GM19395 (cell line): ENCODE measurements at regions not wholly inside any gene's neighbourhood (a gene's known extent, or its start where the extent isn't known, plus 50 kb on each side); places are given as distances from the start of the nearest gene placed in this dataset.
"Not testable (repeated sequence)": the region's sequence is repeated elsewhere in the genome, so short reads cannot be mapped to it uniquely, and the experiment has no call there.

Experiments used
- ATAC-seq: cut with Tn5 transposase; IDR thresholded peaks from one replicate; pipeline ENCODE4 v1.9.1; 2021; ENCODE audit warnings: mild to moderate bottlenecking, moderate library complexity; ENCODE audit not compliant: unreplicated experiment

GRCh38 chr4:107470173-107470572 is 249.9 kb downstream of the PAPSS1 start:
- ATAC-seq, result no peak

GRCh38 chr4:107468812-107469211 is 251.2 kb downstream of the PAPSS1 start:
- ATAC-seq, result no peak

- ATAC-seq, result no peak
Observed at GRCh38 chr4:107468156-107468555, 251.9 kb downstream of the PAPSS1 start.

- ATAC-seq, result no peak
Observed at GRCh38 chr4:107467461-107467860, 252.6 kb downstream of the PAPSS1 start.

GRCh38 chr4:107458194-107458593 is 261.8 kb downstream of the PAPSS1 start:
- ATAC-seq, result no peak

- no peak for ATAC-seq
Observed at GRCh38 chr4:107453987-107454386, 266.0 kb downstream of the PAPSS1 start.

- ATAC-seq, result no peak
Observed at GRCh38 chr4:107452717-107453630, 267.1 kb downstream of the PAPSS1 start.

- no peak for ATAC-seq
Observed at GRCh38 chr4:107449611-107450369, 270.2 kb downstream of the PAPSS1 start.

GRCh38 chr4:107442538-107443111 is 277.4 kb downstream of the PAPSS1 start:
- no peak for ATAC-seq

- ATAC-seq, result no peak
Observed at GRCh38 chr4:107439401-107439800, 280.6 kb downstream of the PAPSS1 start.

- ATAC-seq, result not testable (repeated sequence)
Observed at GRCh38 chr4:107436471-107436870, 283.6 kb downstream of the PAPSS1 start.

GRCh38 chr4:107432451-107432850 is 287.6 kb downstream of the PAPSS1 start:
- ATAC-seq, result no peak

- no peak for ATAC-seq
Observed at GRCh38 chr4:107423677-107424405, 296.2 kb downstream of the PAPSS1 start.

GRCh38 chr4:107419536-107419935 is 300.5 kb downstream of the PAPSS1 start:
- not testable (repeated sequence) for ATAC-seq

- ATAC-seq, result no peak
Observed at GRCh38 chr4:107419052-107419451, 301.0 kb downstream of the PAPSS1 start.

- ATAC-seq, result not testable (repeated sequence)
Observed at GRCh38 chr4:107415490-107415889, 304.5 kb downstream of the PAPSS1 start.

- not testable (repeated sequence) for ATAC-seq
Observed at GRCh38 chr4:107409872-107410271, 310.2 kb downstream of the PAPSS1 start.

- no peak for ATAC-seq
Observed at GRCh38 chr4:107408968-107409367, 311.1 kb downstream of the PAPSS1 start.

- ATAC-seq, result no peak
Observed at GRCh38 chr4:107404591-107405300, 315.3 kb downstream of the PAPSS1 start.

- ATAC-seq, result no peak
Observed at GRCh38 chr4:107402291-107402690, 317.7 kb downstream of the PAPSS1 start.
